Daoy (cell line): ENCODE measurements at regions not wholly inside any gene's neighbourhood (a gene's known extent, or its start where the extent isn't known, plus 50 kb on each side); places are given as distances from the start of the nearest gene placed in this dataset.

Experiments used
- DNase-seq: peaks from one replicate; pipeline ENCODE4 v3.0.0-alpha.2; 2015; ENCODE audit warnings: low read depth

DNA sequence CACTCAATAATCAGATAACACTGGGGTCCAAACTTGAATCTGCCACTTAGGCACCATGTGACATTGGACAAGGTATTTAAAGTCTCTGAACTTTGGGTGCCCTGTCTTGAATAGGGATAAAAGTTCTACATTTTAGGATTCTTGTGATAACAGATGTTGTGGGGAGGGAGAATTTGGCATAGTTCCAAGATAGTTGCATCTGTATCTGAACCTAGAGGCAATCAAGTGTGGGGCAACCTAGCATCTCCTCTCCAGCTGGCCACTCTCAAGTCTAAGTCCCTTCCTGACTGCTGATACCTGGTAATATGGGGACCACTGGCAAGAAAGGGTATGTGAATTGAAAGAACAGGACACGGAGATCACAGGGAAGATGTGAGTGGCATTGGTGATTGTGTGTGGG lies 256.1 kb downstream of the FOXO1 start:
- no peak for DNase-seq

DNA sequence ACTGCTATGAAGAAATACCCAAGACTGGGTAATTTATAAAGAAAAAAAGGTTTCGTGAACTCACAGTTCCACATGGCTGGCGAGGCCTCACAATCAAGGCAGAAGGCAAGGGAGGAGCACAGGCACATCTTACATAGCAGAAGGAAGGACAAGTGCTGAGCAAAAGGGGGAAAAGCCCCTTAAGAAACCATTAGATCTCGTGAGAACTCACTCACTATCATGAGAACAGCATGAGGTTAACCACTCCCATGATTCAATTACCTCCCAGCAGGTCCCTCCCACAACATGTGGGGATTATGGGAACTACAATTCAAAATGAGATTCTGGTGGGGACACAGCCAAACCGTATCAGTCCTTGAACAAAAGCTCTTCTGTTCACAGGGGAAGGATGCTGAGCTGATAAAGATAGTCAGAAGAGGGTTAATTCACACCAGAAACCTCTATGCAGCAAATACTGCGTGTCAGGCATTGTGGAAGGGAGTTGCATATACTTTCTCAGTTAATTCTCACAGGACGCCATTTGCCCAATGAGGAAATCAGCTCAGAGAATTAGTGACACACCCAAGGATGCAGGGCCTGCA lies 246.2 kb downstream of the FOXO1 start:
- no peak for DNase-seq

DNA sequence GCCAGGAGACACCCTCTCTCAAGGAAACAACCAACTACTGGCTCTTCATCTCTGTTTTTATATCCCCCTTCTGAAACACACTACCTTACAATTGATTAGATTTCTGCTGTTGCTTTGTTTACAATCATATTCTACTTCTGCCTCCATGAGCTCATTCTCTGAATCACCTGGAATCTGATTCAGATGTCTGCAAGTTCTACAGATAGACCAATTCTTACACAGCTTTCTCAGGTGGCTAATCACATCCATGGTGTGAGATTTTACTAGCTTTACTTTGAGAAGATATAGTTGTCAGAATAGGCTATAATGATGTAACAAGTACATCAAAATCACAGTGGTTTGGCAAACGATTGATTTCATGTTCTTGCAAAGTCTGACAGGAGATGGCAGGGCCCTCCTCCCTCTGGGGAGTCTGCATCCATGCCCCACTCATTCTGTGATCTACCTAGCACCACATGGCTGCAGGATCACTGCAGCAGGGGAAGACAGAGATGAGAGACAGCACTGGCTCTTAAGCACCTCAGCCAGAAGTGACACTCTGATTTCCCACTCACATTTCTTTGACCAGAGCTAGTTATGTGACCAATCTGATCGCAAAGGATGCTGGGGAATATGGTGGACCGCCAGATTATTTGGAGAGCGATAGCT lies 243.7 kb downstream of the FOXO1 start:
- DNase-seq: no peak

DNA sequence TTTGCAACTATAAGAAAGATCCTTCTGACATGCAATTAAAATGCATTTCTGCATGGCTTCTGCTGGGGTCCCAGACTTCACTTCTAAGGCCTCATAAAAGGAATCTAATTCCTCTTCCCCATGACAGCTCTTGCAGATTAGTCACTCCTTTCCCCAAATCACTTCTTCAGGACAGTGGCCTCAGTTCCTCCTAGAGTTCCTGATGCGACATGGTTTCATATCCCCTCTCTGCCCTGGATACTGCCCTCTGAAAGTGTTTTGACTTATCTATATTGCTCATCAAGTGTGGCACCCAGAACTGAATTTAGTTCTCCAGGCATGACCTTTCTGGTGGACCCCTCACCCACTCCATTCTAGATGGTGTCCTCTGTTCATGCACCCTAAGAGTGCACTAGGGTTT lies 238.1 kb downstream of the FOXO1 start:
- no peak for DNase-seq

DNA sequence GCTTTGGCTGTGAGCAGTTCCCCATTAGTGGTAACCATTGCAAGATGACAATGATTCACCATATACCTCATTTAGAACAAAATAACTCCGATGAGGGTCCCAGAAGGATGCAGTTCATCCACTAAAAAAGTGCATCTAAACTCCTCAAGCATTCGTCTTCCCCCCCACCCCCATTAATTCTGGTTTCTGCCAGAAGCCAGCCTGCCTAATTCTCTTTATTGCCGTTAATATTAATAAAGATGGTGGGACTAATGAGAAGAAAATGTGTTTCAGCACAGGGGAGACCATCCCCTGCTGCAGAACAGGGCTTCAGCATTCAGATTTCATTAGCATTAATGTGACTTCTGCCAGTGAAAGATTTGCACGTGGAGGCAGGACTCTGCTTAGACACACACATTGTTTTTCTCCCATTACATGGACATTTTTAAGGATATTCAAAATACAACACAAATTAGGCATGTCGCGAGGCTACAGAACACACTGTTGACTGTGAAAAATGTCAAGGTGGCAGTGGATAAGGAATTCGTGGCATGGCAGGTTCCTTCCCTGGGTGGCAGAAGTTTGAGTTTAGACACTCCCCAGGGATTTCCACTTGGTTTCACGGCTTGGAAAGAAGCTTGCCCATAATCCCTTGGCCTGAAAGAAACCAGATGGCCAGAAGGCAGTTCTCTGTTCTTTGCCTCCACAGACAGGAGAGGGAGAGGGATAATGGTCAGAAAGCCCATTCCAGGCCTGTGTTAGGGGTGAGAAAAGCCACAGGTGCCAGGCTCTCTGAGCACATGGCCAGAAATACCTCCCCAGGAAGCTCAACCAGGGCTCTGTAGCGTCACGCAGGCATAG lies 236.5 kb downstream of the FOXO1 start:
- no peak for DNase-seq

DNA sequence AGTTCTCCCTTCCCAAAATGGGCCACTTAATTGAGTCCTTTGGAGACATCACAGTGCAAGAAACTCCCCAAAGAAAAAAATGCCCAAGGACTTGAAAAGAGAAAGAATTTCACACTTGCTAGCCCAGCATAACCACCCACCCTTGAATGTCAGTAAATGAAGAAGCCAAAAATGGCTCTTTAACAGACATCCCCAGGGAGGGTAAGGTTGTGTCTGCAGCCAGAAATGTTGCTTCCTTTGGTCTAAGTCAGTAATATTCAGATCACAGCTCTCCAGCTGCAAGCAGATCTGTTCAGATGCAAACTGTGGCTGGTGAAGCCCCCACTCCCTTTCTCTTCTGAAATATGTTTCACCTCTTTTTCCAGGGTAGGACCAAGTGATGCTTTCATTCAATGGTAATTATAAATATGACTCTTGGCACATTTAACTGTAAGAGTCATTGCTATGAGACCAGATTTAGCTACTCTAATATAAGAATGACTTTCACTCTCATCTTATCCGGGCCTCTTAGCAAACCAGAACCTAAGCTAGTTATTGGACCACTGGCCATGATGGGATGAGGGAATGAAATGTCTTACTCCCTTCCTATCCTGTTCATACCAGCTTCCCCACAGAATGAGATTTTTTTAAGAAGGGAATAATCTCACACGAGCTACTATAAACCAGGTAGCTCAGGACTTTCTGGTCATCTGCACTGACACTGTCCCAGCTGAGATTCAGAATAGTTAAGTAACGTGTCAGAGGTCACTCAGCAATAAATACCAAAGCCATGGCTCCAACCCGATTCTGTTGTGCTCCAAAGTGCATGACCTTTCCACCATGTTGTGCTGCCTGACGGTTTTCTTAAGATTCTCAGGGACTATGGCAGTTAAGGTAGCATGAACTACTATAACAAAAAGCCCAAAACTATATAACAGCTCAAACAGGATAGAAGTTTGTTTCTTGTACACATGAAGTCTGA lies 234.1 kb downstream of the FOXO1 start:
- no peak for DNase-seq

DNA sequence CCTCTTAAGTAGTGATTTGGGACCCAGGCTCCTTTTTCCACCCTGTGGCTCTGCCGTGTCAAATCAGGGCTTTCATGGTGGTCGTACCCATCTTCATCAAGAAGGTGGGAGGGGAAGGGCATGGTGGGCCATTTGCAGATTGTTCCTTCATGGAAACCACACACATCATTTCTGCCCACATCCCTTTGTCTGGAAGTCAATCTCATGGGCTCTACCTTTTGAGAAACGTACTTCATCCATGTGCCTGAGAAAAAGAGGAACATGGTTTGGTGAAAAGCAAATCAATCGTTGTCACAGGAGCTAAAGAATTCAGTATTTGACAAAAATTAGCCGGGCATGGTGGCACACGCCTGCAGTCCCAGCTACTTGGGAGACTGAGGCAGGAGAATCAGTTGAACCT lies 233.4 kb downstream of the FOXO1 start:
- no peak for DNase-seq

DNA sequence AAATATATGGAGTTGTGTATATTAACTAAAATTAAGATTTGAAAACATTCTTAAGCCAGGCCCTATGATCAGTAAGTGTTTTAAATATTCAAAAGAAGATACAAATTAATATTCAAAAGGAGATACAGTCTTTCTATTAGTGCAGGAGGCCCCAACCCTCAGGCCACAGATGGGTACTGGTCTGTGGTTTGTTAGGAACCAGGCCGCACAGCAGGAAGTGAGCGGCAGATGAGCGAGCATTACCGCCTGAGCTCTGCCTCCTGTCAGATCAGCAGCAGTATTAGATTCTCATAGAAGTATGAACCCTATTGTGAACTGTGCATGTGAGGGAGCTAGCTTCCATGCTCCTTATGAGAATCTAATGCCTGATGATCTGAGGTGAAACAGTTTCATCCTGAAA lies 232.9 kb downstream of the FOXO1 start:
- DNase-seq: no peak

DNA sequence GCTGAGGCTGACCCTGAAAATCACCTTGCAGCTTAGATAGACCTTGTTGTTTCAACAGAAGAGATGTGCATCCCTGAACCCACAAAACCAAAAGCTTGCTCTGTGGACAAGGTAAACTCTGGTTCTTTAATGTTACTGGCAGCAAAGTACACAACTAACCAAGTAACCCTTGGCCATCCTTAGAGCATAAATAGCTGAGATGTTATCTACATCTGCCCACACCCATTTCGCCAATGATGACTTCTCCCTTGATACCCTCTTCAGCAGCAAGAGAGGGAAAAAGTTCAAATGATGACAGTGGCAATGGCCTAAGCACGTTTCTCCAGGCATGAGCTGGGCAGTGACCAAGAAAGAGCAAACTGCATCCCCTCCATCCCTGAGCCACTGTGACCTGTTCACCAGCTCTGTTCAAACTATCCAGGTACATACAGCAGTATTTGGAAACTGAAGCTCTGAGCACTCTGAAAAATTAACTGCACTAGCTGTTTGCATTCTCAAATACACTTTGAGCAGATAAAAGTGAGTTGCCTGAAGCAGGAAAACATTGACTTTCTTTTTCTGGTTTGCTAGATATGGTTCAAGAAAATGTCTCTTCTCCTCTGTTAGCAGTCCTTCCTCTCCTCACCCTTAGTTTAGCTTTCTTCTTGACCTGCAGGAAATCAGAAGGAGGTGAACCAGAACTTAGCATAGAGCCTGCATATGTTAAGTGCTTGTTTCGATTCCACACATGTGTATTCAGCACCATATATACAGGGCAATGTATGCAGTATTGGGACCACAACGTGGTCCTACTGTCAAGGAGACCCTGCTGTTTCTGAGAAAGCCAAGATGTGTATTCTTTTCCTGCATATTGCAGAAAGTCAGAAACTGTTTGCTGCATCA lies 231.7 kb downstream of the FOXO1 start:
- no peak for DNase-seq

DNA sequence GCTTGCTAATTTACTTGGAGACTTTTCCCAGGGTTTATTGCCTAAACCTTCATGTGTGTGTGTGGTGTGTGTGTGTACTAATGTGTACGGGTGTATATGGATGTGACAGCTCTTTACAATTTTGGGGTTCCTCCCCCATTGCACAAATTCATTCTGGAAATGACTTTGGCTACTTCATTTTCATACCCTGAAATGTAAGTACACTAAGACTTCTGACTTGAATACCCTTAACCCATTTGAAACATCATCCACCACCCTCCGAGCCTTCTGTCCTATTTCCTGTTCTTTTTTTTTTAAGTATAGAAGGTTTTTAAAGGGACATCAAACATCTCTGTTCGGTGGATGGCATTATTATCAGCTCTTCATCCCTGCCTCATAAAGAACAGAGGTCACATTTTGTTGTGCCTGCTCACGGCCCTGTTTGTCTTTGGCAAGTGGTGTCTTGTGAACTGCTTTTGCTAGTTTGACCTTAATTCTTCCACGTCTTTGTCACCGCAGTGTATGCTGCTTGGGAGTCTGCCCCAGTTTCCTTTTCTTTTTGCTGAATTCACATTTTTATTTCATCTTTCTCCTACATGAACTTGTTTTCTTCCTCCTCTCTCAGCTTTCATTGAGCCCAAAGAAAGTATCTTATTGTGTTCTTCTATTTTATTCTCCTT lies 228.3 kb downstream of the FOXO1 start:
- DNase-seq: no peak

DNA sequence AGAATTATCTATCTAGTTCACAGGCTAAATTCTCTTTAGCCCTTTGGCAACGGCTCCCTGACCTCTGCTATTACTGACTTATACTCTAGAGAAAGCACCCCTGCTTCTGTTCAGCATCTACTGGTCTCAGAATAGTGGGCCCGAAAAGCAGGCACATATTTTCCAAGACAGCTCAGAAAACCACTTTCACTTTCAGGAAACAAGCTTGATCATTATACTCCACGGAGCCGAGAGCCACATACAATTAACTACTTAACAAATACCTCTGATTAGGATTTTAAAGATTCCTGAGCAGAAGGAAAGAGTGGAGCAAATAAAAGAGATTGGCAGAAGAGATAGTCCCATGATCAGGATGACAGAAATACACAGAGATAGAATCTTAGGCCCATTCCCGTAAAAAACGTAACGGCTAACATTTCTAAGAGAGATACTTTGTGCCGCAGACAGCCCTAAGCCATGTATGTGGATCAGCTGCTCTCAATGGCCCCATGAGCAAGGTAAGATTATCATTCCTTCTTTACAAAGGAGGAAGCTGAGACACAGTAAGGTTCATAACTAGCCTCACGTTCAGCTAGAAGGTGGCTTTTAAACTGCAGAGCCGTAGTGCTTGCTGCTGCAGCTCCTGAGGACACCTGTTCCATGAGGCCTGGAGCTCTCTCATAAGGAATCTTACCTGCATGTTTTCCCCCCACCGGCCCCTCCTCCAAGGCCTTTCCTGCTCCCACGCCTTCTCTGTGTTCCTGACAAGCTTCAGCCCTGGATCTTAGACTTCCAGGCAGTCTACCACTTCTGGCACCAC lies 227.2 kb downstream of the FOXO1 start:
- DNase-seq: peak; percentile 19

DNA sequence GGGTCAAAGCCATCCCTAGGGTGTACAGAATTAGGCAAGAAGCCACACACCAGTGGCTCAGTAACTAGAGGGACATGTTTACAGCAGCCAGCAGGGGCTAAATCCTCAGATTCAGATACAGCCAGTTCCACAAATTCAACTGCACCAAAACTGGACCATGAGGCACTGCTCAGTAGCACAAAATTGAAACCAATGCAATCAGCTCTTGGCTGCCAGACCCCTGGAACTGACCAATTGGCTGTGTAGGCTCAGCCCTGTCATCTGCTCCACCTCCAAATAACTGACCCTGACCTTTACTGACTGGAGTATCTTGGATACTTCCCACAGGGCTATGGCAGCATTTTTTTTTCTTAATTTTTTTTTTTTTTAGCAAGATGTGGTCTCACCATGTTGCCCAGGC lies 226.5 kb downstream of the FOXO1 start:
- DNase-seq: no peak

DNA sequence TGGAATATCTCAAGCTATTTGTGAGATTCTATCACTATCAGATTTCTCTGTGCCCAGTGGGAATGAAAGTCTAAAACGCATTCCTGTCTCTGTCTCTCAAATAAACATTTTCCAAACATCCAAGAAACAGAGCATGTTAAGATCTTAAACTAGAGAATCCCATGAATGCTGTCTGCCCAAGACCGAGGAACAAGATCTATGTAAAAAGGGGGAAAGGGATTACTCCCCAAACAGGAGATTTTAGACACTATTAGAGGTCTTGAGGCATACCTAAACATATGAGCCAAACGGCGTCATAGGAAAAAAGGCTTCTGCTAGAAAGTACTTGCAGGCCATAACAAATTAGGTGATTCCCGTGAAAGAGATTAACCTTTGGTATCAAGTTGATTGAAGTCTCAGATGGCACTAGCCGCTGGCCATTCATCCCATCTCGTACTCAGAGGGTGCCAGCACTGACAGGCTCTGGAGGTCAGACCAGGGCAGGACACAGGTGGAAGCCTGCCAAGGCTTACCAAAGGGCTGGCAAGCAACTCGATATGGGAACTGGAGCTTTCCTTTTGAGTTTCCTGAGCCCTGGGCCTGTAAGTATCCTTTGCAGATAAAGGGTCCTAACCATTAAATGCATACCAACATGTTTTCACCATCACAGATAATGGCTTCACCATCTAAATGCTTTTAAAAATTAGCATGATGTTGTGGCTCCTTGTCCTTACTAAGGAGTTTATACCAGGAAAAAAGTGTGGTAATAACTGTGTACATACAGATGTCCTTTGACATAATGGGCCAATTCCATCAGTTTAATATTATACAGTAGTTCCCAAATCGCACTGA lies 225.2 kb downstream of the FOXO1 start:
- peak; percentile 55 for DNase-seq

DNA sequence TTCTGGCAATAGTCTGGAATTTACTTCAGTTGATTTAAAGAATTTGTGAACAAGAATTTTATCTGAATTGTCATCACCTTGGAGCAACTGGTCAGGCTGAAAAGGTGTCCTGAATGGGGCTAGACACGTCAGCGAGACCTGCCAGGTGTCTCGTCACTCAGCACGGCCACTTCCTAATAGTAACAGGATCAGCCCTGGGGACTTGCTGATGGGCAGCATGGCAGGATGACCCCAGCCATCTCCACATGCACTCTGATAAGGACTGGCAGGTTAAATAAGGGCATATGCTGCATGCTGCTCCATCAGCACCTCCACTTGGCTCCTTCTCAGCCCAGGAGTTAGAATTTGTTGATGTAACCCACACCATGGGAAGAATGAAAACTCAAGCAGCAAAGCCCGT lies 224.2 kb downstream of the FOXO1 start:
- no peak for DNase-seq

DNA sequence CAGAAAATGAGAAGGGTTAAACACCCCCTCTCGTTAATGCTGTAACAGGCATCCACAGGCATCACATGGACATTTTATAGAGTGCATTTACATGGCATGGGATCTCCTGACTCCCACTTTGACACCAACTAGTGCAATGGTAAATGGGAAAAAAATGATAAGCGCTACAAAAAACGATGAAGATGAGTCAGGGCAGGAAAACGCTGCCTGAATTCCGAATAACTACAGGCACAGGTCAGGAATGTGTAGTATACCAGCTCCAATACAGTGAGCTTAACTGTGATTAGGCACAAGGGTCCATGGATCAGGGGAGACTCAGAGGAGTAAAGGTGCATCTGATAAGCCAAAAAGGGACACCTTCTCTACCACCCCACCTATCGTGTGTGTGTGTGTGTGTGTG lies 223.6 kb downstream of the FOXO1 start:
- DNase-seq: no peak

DNA sequence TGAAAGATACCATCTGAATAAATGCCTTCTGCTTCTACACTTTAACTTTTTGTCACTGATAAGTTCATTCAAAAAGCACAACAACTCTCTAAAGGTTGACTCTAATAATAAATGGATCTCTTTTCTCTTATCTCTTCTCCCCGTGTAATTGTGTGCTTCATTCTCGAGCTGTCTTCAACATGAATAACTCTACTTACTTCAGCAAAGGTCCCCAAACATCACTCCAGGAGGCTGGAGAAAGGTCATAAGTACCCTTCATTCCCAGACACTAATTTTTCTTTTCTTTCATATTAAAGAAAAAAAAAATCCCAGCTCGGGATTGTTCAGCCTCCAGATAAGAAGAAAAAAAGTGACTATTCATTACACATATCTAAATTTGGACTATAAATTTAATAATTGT lies 222.2 kb downstream of the FOXO1 start:
- no peak for DNase-seq

DNA sequence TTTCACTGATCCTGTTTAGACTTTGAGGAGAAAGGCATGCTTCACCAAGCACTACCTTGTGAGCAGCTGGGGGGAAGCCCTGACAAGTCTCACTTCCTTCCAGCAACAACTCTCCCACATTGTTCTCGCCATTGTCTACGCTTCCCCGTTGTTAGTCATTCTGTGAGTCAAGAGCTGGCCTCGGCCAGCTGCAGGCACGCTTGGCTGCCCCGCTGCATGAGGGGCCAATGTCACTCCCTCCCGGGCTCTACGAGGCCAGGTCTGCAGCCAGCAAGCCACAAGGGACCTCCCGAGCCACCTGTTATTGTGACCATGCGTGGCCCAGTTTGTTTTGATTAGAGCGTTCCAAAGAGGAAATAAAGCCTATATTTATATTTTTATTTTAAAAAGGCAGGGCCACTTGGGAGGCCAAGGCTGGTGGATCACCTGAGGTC lies 220.9 kb downstream of the FOXO1 start:
- peak; percentile 93 for DNase-seq

DNA sequence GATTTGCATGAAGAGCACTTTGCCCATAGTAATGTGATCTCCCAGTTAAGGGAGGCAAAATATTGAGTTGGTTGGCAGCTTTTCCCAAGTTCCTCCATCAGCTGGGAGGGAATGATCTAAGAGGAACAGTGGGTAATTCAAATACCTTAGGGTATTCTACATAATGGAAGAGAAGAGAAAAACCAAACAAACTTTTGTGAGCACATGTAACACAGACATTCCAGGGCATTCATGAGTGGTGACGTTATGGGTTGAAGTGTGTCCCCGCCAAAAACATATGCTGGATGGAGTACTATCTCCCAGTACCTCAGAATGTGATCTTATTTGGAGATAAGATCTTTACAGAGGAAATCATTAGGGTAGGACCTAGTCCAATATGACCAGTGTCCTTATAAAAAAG lies 220.1 kb downstream of the FOXO1 start:
- DNase-seq: peak; percentile 76

DNA sequence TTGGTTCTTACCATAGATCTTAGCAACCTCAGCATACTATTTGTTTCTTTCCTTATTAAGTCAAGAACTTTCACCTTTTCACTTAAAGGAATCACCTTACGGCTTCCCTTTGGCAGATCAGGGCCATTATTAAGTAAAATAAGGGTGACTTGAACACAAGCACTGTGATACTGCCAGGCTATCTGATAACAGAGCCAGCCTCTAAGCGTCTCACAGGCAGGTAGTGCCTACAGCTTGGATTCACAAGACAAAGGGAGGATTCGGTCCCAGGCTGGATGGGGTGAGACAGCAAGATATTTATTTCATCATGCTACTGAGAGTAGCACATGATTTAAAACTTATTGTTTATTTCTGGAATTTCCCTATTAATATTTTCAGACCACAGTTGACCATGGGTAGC lies 218.6 kb downstream of the FOXO1 start:
- no peak for DNase-seq
